ENCODE measurements at regions not wholly inside any gene's neighbourhood (a gene's known extent, or its start where the extent isn't known, plus 50 kb on each side); places are given as distances from the start of the nearest gene placed in this dataset.

DNA sequence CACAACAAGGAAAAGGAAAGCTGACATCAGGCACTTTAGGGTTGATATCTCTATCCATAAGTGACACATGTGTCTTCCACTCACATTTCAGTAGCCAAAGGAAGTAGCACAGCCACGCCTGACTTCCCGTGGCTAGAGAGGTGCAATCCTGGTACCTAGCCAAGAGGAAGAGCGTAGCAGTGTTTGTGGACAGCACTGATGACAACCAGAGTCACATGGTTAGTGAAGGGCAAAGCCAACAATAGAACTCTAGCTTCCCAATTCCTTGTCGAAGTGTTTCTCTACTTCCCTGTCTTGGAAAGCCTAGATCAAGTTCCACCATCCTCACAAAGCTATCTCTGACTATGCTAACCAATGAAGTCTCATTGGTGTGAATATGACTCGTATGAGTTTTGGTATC lies 189.2 kb downstream of the RSL24D1 start:
- Histone ChIP-seq H3K36me3 (ENCODE audit: control insufficient read depth, insufficient read depth, low read length) (no peaks in the 10 kb centered on the region), H3K4me1 (ENCODE audit: control insufficient read depth, insufficient read depth, low read length) (peaks cover 9% of the 10 kb centered on the region), H3K9me3 (ENCODE audit: control insufficient read depth, insufficient read depth, low read length) (peaks cover 2% of the 10 kb centered on the region), H3K27ac (ENCODE audit: low read depth, low read length) (no peak overlapping the region), H3K27me3 (ENCODE audit: control insufficient read depth, insufficient read depth, low read length) (no peaks in the 10 kb centered on the region), H3K4me3 (ENCODE audit: low read depth, low read length) (no peak overlapping the region)
- WGBS (ENCODE audit: insufficient coverage): 100% methylated on average over 1 of the region's 5 CpGs
- DNase-seq (ENCODE audit: low read depth in 4 of 6, low spot score in 6 of 6): no peak

- peaks cover 2% of the 10 kb centered on the region for H3K9me3 ChIP-seq (ENCODE audit: control insufficient read depth, insufficient read depth, low read length)
- H3K27me3 ChIP-seq (ENCODE audit: control insufficient read depth, insufficient read depth, low read length): no peaks in the 10 kb centered on the region
- no peak overlapping the region for H3K27ac ChIP-seq (ENCODE audit: low read depth, low read length)
- DNase-seq (ENCODE audit: low read depth in 4 of 6, low spot score in 6 of 6): no peak
- H3K36me3 ChIP-seq (ENCODE audit: control insufficient read depth, insufficient read depth, low read length): no peaks in the 10 kb centered on the region
- H3K4me1 ChIP-seq (ENCODE audit: control insufficient read depth, insufficient read depth, low read length): peaks cover 9% of the 10 kb centered on the region
- H3K4me3 ChIP-seq (ENCODE audit: low read depth, low read length): no peak overlapping the region
These were observed 191.1 kb downstream of the RSL24D1 start for GRCh38 chr15:55005679-55006078.

DNA sequence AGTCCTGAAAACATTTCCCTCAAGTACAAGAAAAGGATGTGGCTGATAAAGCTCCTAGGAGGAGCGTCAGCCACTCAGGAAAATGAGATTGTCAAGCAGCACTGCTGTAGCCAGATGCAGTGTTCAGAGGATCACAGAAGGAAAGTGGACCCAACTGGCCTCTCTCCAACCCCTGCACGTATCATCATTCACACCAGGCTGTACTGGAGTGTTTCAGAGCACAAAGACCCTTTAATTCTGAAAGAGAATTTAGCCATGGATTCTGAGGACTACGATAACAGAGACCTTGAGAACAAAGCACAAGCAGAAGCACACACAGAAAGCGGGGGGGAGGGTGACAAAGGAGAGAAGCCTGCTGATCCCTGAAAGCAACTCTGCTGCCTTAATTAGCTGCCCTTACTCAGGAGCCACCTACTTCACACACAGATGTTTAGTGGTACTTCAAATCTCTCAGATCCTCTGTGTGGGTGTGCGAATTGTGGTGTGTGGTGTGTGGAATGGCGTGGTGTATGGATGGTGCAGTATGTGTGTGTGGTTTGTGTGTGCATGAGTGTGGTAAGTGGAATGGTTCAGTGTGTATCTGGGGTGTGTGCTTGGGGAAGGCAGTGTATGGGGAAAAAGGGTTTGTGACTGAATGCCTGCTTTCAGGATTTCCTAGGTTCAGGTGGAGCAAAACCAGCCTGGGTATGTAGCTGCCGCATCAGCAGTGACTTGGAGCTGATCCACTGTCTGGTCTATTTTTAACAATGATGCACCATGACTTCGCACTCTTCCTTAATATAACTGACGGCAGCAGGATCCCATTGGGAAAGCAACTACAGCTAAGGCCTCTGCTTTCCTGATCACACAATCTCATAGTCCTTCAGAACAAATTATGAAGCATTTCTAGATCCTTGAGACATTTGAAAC lies 192.5 kb downstream of the RSL24D1 start:
- peak in 2 of 6 donors; percentile 47 to 58 for DNase-seq (ENCODE audit: low read depth in 4 of 6, low spot score in 6 of 6)
- H3K9me3 ChIP-seq (ENCODE audit: control insufficient read depth, insufficient read depth, low read length): peaks cover 2% of the 10 kb centered on the region
- H3K27ac ChIP-seq (ENCODE audit: low read depth, low read length): no peak overlapping the region

GRCh38 chr15:54998661-54999060 lies 198.1 kb downstream of the RSL24D1 start:
- WGBS (ENCODE audit: insufficient coverage): 80% methylated on average over 1 of the region's 1 CpG
- no peak for DNase-seq (ENCODE audit: low read depth in 4 of 6, low spot score in 6 of 6)
- H3K27me3 ChIP-seq (ENCODE audit: control insufficient read depth, insufficient read depth, low read length): no peaks in the 10 kb centered on the region

More for the DNA sequence above, 192.5 kb downstream of the RSL24D1 start:
- 51% methylated on average over 6 of the region's 9 CpGs for WGBS (ENCODE audit: insufficient coverage)
- Histone ChIP-seq H3K27me3 (ENCODE audit: control insufficient read depth, insufficient read depth, low read length) (no peaks in the 10 kb centered on the region), H3K36me3 (ENCODE audit: control insufficient read depth, insufficient read depth, low read length) (no peaks in the 10 kb centered on the region), H3K4me1 (ENCODE audit: control insufficient read depth, insufficient read depth, low read length) (peaks cover 9% of the 10 kb centered on the region), H3K4me3 (ENCODE audit: low read depth, low read length) (no peak overlapping the region)

GRCh38 chr15:54990793-54991192 lies 205.9 kb downstream of the RSL24D1 start:
- Histone ChIP-seq H3K27me3 (ENCODE audit: control insufficient read depth, insufficient read depth, low read length) (no peaks in the 10 kb centered on the region), H3K36me3 (ENCODE audit: control insufficient read depth, insufficient read depth, low read length) (no peaks in the 10 kb centered on the region), H3K4me1 (ENCODE audit: control insufficient read depth, insufficient read depth, low read length) (no peaks in the 10 kb centered on the region), H3K9me3 (ENCODE audit: control insufficient read depth, insufficient read depth, low read length) (no peaks in the 10 kb centered on the region), H3K4me3 (ENCODE audit: low read depth, low read length) (no peak overlapping the region), H3K27ac (ENCODE audit: low read depth, low read length) (no peak overlapping the region)
- 90% methylated on average over 7 of the region's 7 CpGs for WGBS (ENCODE audit: insufficient coverage)
- no peak for DNase-seq (ENCODE audit: low read depth in 4 of 6, low spot score in 6 of 6)

More at GRCh38 chr15:54998661-54999060, 198.1 kb downstream of the RSL24D1 start:
- Histone ChIP-seq H3K4me3 (ENCODE audit: low read depth, low read length) (no peak overlapping the region), H3K9me3 (ENCODE audit: control insufficient read depth, insufficient read depth, low read length) (no peaks in the 10 kb centered on the region), H3K27ac (ENCODE audit: low read depth, low read length) (no peak overlapping the region), H3K4me1 (ENCODE audit: control insufficient read depth, insufficient read depth, low read length) (peaks cover under 1% of the 10 kb centered on the region), H3K36me3 (ENCODE audit: control insufficient read depth, insufficient read depth, low read length) (no peaks in the 10 kb centered on the region)

GRCh38 chr15:54987881-54988280 lies 208.9 kb downstream of the RSL24D1 start:
- no peaks in the 10 kb centered on the region for H3K4me1 ChIP-seq (ENCODE audit: control insufficient read depth, insufficient read depth, low read length)
- no peak overlapping the region for H3K4me3 ChIP-seq (ENCODE audit: low read depth, low read length)
- no peaks in the 10 kb centered on the region for H3K36me3 ChIP-seq (ENCODE audit: control insufficient read depth, insufficient read depth, low read length)
- peak in 1 of 6 donors; percentile 52 for DNase-seq (ENCODE audit: low read depth in 4 of 6, low spot score in 6 of 6)
- no peaks in the 10 kb centered on the region for H3K9me3 ChIP-seq (ENCODE audit: control insufficient read depth, insufficient read depth, low read length)
- H3K27me3 ChIP-seq (ENCODE audit: control insufficient read depth, insufficient read depth, low read length): no peaks in the 10 kb centered on the region
- no peak overlapping the region for H3K27ac ChIP-seq (ENCODE audit: low read depth, low read length)
- no CpG with 5 or more reads among the region's 3 CpGs for WGBS (ENCODE audit: insufficient coverage)

GRCh38 chr15:54979964-54980363 lies 216.8 kb downstream of the RSL24D1 start:
- Histone ChIP-seq H3K4me1 (ENCODE audit: control insufficient read depth, insufficient read depth, low read length) (no peaks in the 10 kb centered on the region), H3K4me3 (ENCODE audit: low read depth, low read length) (no peak overlapping the region), H3K36me3 (ENCODE audit: control insufficient read depth, insufficient read depth, low read length) (no peaks in the 10 kb centered on the region), H3K27me3 (ENCODE audit: control insufficient read depth, insufficient read depth, low read length) (no peaks in the 10 kb centered on the region), H3K27ac (ENCODE audit: low read depth, low read length) (no peak overlapping the region), H3K9me3 (ENCODE audit: control insufficient read depth, insufficient read depth, low read length) (no peaks in the 10 kb centered on the region)
- DNase-seq (ENCODE audit: low read depth in 4 of 6, low spot score in 6 of 6): peak in 2 of 6 donors; percentile 16 to 27
- 38% methylated on average over 2 of the region's 4 CpGs for WGBS (ENCODE audit: insufficient coverage)

- DNase-seq (ENCODE audit: low read depth in 4 of 6, low spot score in 6 of 6): no peak
- Histone ChIP-seq H3K27ac (ENCODE audit: low read depth, low read length) (no peak overlapping the region), H3K36me3 (ENCODE audit: control insufficient read depth, insufficient read depth, low read length) (no peaks in the 10 kb centered on the region), H3K27me3 (ENCODE audit: control insufficient read depth, insufficient read depth, low read length) (no peaks in the 10 kb centered on the region), H3K4me1 (ENCODE audit: control insufficient read depth, insufficient read depth, low read length) (no peaks in the 10 kb centered on the region), H3K9me3 (ENCODE audit: control insufficient read depth, insufficient read depth, low read length) (peaks cover 2% of the 10 kb centered on the region), H3K4me3 (ENCODE audit: low read depth, low read length) (no peak overlapping the region)
These were observed 234.1 kb downstream of the RSL24D1 start for GRCh38 chr15:54962637-54963036.

DNA sequence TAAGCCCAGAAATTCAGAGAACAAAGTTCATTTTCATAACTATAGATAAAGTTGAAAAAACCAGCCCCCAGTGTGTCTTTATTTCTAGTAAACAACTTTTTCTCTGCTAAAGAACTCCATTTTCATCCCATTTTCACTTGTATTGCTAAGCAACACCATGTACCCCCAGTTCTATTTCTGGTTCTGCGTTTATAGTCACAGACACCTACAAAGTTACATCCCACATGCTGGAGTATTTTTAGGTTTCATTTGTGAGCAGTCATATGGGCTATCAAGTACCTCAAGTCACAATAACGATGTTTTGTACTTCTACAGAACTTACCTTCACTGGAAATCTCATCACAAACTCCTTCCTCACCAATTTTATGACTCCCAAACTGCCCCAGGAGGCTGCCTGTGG lies 236.5 kb downstream of the RSL24D1 start:
- H3K4me3 ChIP-seq (ENCODE audit: low read depth, low read length): no peak overlapping the region
- no peak for DNase-seq (ENCODE audit: low read depth in 4 of 6, low spot score in 6 of 6)
- H3K9me3 ChIP-seq (ENCODE audit: control insufficient read depth, insufficient read depth, low read length): peaks cover 2% of the 10 kb centered on the region
- no peak overlapping the region for H3K27ac ChIP-seq (ENCODE audit: low read depth, low read length)
- no CpG with 5 or more reads among the region's 2 CpGs for WGBS (ENCODE audit: insufficient coverage)
- no peaks in the 10 kb centered on the region for H3K4me1 ChIP-seq (ENCODE audit: control insufficient read depth, insufficient read depth, low read length)
- no peaks in the 10 kb centered on the region for H3K36me3 ChIP-seq (ENCODE audit: control insufficient read depth, insufficient read depth, low read length)
- no peaks in the 10 kb centered on the region for H3K27me3 ChIP-seq (ENCODE audit: control insufficient read depth, insufficient read depth, low read length)

- H3K4me1 ChIP-seq (ENCODE audit: control insufficient read depth, insufficient read depth, low read length): no peaks in the 10 kb centered on the region
- 86% methylated on average over 1 of the region's 3 CpGs for WGBS (ENCODE audit: insufficient coverage)
- DNase-seq (ENCODE audit: low read depth in 4 of 6, low spot score in 6 of 6): no peak
These were observed 255.3 kb downstream of the RSL24D1 start for GRCh38 chr15:54941417-54941816.

More at GRCh38 chr15:54941417-54941816, 255.3 kb downstream of the RSL24D1 start:
- Histone ChIP-seq H3K9me3 (ENCODE audit: control insufficient read depth, insufficient read depth, low read length) (no peaks in the 10 kb centered on the region), H3K27ac (ENCODE audit: low read depth, low read length) (no peak overlapping the region), H3K36me3 (ENCODE audit: control insufficient read depth, insufficient read depth, low read length) (no peaks in the 10 kb centered on the region), H3K4me3 (ENCODE audit: low read depth, low read length) (no peak overlapping the region), H3K27me3 (ENCODE audit: control insufficient read depth, insufficient read depth, low read length) (no peaks in the 10 kb centered on the region)
